HG02943 (cell line): ENCODE measurements at regions not wholly inside any gene's neighbourhood (a gene's known extent, or its start where the extent isn't known, plus 50 kb on each side); places are given as distances from the start of the nearest gene placed in this dataset.

Experiments used
- ATAC-seq: cut with Tn5 transposase; IDR thresholded peaks from one replicate; pipeline ENCODE4 v1.9.1; 2021; ENCODE audit warnings: mild to moderate bottlenecking, low read depth, moderate library complexity; ENCODE audit not compliant: unreplicated experiment

DNA sequence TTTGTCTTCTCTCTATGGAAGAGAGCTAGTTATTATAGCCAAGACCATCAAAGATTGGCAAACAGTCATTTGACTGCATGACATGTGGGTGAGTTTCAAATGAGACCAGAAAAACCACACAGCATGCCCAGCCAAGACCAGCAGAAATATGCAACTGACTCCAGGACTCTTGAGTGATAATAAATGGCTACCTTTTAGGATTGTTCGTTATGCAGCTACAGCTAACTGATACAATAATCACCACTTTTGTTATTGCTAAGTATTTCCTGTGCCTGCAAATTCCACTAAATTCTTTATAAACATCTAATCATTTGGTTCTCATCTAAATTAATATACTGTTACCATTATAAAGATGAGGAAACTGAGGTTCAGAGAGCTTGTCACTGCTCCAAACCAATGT is 528.4 kb upstream of the TBX3 start:
- no peak for ATAC-seq

- ATAC-seq: no peak
Observed at GRCh38 chr12:115210533-115211252, 526.7 kb upstream of the TBX3 start.

DNA sequence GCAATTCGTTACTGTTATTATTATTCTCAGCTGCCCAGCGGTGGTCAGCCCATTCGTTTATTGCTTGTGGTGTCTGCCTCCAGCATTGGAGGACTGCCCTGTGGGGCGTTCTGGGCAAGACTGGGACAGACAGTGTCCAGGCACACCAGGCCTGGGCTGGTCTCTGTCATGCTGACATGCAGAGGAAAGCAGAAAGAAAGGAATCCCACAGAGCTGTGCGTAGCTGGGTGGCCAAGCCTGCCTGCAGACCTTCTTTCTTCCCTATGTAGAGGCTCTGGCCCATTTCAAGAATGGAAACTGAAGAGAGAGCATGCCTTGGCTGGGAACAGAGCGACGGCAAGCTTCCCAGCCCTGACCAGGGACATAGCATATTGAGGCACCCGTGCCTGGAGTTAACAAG is 525.3 kb upstream of the TBX3 start:
- ATAC-seq: no peak

DNA sequence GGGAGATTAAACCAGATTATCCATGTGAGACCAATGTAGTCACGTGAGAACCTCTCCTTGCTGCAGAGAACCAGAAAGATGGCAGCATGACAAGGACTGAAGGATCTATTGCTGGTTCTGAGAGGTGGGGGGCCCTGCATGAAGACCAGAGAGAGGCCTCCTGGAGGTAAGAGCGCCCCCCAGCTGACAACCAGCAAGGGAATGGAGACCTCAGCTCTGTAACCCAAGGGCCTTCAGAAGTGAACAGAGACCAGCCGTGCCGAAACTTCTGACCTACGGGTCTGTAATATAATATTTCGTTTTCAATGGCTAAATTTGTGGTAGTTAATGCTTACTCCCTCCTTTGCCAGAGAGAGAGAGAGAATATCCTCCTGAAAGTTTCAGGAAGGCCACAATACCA is 524.1 kb upstream of the TBX3 start:
- no peak for ATAC-seq

- no peak for ATAC-seq
Observed at GRCh38 chr12:115207216-115207915, 523.4 kb upstream of the TBX3 start.

DNA sequence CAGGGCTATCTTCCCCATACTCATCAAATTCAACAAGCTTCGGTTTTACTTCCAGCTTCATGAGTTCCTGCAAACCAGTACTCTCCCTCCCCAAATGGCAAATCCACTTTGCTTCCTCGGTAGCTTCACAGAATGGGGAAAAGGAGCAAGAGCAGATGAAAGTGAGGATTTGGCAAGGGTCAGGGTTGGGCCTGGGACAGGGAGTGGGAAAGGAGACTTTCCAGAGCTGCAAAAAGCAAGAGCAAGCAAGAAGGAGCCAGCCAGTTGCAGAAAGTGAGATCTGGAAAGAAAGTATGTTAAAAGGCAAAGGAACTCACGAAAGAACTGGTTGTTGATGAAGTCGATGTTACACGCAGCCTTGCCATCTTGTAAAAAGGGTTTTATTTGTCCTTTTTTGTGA is 522.8 kb upstream of the TBX3 start:
- ATAC-seq: no peak

- no peak for ATAC-seq
Observed at GRCh38 chr12:115205755-115206308, 521.9 kb upstream of the TBX3 start.

- no peak for ATAC-seq
Observed at GRCh38 chr12:115204957-115205754, 521.2 kb upstream of the TBX3 start.

DNA sequence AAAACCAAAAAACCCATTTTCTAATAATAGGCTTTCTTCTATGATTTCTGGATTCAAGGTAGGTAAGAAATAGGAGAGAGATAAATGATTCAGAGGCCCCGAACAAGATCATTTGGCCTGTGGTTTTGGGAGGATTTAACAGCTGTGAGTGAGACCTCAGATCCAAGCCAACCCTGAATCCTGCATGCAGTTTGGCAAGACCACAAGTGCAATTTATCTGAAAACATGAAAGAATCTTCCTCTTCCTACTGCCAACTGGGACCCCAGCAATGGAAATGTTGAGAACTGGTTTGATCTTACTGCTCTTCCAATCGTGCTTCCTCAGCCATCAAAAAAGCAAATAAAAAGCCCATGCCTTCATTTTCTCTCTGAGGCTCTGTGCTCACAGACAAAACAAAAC is 519.7 kb upstream of the TBX3 start:
- ATAC-seq: no peak

GRCh38 chr12:115201966-115202365 is 518.0 kb upstream of the TBX3 start:
- ATAC-seq: no peak

DNA sequence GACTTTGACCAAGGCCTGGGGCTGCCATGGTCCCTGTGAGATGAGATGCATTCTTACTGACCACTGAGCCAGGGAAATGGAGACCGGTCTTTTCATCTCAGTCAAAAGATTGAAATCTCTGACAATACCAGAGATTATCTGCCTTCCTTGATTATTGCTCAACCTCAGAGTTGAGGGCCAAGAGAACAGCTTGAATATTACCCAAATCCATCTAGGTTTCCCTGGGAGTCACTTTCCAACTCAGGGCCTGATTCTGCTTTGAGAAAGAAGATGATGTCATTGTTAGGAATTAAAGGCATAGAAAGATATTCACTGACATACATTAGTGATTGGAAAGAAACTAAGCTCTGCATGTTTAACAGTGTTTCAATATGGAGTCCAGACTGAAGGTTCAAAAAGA is 515.9 kb upstream of the TBX3 start:
- no peak for ATAC-seq

- ATAC-seq: no peak
Observed at GRCh38 chr12:115194857-115195256, 510.9 kb upstream of the TBX3 start.

- no peak for ATAC-seq
Observed at GRCh38 chr12:115194448-115194847, 510.5 kb upstream of the TBX3 start.

- ATAC-seq: no peak
Observed at GRCh38 chr12:115191342-115191741, 507.4 kb upstream of the TBX3 start.

DNA sequence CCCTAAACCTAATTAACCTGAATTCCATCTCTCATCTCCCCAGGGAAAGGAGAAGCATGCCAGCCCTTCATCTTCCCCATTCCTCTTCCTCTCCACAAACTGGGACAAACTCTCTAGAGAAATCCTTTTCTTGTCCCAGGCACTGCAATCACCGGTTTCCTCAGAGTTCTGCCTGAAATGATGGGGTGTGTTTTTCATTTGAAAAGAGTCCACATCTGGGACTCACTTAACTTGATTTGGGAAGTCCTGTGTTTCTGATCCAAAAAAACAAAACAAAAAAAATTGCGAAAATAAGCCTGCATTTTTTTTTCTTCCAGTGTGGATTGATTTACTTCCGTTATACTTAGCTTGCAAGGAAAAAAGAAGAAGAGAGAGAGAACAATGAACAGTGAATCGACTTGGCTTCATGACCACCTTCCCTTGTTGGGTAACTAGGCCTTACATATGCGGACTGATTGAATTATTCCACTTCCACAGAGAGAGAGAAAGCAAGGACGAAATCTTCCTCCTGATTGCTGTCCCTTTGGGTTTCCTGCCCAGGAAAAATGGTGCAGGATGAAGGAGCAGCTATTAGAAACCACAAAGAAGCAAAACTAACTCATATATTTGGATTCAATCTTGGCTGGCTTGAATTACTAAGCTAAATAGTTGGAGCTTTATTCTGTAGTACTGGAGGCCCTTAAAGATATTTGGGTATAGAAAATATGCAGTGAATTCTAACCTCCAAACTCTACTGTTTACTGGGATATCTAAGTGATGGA is 506.2 kb upstream of the TBX3 start:
- no peak for ATAC-seq

- ATAC-seq: no peak
Observed at GRCh38 chr12:115185506-115185905, 501.5 kb upstream of the TBX3 start.

DNA sequence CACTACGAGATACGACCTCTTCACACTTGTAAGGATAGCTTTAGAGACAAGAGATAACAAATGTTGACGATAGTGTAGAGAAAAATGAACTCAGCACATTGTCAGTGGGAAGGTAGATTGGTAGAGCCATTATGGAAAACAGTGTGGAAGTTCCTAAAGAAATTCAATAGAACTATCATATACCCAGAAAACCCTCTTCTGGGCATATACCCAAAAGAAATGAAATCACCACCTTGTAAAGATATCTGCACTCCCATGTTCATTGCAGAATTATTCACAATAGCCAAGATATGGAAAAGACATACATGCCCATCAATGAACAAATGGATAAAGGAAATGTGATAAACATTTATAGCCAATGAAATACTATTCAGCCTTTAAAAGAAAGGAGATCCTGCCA is 499.8 kb upstream of the TBX3 start:
- no peak for ATAC-seq

- ATAC-seq: no peak
Observed at GRCh38 chr12:115177899-115178298, 493.9 kb upstream of the TBX3 start.

DNA sequence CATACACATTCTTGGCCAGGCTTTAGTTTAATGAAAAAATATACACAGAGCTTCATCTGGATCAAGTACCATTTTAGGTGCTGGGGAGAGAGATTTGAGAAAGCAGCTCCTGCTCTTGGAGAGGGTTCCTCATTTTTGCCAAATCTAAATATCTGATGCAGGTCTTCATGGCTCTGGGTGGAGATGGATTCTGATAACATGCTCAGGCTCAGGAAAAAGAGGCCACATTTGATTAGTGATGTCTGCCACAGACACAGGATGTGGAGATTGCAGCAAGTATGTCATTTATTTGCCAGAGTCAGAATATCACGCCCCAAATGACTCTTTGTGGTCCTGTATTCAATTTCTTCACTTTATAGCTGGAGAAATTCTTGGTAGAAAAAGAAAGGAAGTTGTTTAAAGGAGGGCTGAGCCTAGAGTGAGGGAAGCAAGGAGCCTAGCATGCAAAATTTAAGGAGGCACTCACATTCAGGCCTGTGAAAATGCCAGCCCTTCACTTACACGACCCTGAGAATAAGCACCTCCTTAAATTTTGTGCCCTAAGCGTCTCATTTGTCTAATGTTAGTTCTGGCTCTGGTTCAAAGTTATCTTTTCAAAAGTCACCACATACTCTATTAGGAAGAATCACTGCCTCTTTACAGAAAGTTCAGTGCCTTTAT is 492.9 kb upstream of the TBX3 start:
- no peak for ATAC-seq

GRCh38 chr12:115174920-115175319 is 490.9 kb upstream of the TBX3 start:
- no peak for ATAC-seq
